HuH-7 (cell line): ENCODE measurements at regions not wholly inside any gene's neighbourhood (a gene's known extent, or its start where the extent isn't known, plus 50 kb on each side); places are given as distances from the start of the nearest gene placed in this dataset.

Source experiments
- DNase-seq: peaks from one replicate; pipeline ENCODE4 v3.0.0; 2011; ENCODE audit warnings: low spot score

- DNase-seq, result no peak
Measured at GRCh38 chr1:114227059-114227458, 73.4 kb upstream of the SYT6 start.

DNA sequence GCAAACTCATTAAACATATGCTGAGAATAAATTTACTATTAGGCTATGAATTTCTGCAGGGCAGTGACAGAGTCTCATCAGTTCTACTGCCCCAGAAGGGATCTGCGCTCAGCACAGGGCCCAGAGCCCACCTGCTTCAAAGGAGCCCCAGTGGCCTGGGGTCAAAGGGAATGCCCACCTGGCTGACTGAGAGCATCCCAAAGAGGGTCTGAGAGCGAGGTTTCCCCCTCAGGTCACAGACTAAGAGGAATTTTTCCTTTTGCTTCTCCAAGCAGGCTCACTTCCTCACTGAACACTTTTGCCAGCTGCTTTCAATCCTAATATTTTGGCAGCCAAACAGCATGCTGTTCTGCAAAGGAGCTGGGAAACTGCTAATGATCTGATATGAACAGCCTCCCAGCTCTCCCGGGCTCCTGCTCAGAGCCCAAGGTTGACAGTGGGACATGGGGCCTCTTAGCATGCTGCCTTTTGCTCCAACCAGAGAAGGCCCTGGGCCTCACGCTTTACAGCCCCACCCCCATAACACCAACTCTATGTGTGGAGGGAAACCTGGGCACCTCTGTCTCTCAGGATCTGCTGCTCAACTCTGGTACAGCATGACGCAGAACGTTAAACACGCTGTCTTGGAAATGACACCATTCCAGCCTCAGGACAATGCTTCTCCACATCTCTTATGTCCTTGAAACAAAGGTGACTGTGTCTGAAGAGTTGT is 70.7 kb upstream of the SYT6 start:
- no peak for DNase-seq

DNA sequence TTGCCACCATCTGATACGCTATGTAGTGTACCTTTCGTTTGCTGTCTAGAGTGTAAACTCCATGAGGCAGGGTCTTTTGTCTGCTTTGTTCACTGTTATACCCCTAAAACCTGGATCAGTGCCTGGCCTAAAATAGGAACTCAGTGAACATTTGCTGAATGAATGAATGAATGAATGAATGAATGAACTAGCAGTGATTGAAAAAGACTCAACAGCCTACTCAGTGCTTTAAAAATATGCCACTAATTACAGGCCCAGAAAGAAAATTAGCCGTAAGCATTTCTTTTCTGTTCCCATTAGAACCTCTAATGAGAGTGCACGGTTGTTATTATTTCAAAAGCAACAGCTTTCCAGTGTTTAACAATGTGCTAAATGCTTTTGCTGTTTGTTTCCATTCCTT is 69.3 kb upstream of the SYT6 start:
- no peak for DNase-seq

DNA sequence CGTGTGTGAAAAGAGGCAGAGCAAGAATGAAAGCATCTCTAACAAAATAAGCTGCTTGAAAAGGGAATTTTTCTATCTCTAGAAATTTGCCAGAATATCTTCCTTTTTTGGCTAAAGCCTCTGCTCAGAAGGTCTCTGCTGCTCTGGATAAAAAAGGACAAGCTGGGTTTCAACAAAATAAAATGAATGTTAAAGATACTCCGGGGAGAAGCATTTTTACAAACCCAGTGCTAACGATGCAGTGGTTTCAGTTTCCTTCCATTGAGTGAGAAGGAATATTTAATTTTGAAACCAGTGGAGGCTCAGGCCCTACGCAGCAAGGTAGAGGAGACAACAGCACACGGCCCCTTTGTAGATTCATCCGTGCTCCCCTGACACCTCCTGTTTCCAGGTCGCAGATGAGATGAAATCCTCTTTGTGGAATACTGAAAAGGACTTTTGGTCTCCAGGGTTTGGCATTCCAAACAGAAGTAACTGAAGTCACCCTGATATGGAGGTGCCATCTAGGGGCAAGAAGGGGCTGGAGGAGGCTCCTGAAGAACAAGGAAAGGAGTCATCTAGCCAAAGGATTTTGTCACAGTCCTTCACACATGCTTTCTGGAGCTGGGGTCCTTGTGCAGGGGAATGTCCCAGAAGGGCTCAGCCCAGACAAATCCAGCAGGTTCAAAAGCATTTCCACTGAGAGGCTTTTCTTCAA is 65.7 kb upstream of the SYT6 start:
- DNase-seq, result no peak

DNA sequence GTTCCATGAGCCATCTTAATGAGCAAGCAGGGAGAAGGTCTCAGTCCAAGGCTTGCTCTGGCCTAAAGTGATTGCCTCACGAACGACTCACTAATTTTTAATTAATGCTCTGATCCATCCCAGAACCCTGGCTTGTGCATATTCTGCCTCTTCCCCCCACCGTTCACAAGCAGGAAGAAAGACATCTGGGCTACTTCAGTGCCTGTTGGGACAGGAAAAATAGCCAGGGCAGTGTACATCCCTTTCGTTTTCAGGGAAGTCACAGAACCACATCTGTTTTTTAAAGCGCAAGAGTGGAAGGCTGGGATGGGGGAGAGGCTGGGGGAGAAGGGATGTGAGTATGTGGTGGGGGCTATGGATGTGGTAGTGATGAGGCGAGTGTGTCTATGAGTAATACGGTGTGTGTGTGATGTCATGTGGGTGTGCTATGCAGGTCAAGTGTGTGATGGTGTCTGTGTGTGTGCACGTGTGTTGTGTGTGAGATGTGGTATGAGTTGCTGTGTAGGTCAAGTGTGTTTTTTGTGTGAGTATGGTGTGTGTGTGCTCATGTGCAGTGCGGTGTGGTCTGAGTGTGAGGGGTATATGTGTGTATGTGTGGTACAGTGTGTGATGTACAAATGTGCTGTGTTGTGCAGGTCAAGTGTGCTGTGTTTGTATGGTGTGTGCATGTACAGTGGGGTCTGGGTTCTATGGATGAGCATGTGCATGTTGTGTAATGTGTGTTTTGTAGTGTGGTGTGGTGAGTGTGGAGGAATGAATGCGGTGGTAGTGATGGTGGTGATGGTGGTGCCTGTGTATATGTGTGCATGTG is 64.9 kb upstream of the SYT6 start:
- no peak for DNase-seq

- DNase-seq, result no peak
Measured at GRCh38 chr1:114216431-114217173, 62.9 kb upstream of the SYT6 start.

GRCh38 chr1:114215436-114215835 is 61.8 kb upstream of the SYT6 start:
- no peak for DNase-seq

GRCh38 chr1:114214016-114214415 is 60.3 kb upstream of the SYT6 start:
- DNase-seq, result no peak

- no peak for DNase-seq
Measured at GRCh38 chr1:114209971-114210370, 56.3 kb upstream of the SYT6 start.

DNA sequence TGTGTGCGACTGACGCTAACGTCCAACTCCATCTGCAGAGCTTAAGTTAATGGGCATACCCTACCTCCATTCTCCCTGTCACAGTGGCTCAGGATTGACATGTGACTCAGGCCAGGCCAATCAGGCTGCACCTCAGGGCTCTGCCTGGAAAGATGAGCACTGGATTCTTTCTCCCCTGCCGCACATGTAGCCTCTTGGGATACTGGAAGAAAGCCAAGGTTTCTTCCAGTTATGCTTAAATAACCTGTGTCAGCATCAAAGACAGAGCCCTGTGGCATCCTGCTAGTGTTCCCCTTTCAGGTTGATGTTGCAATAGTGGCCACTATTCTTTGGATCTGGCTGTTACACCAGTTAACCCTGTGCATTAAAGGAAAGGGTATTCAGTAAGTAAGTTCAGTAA is 55.0 kb upstream of the SYT6 start:
- no peak for DNase-seq

- no peak for DNase-seq
Measured at GRCh38 chr1:114208106-114208505, 54.4 kb upstream of the SYT6 start.

DNA sequence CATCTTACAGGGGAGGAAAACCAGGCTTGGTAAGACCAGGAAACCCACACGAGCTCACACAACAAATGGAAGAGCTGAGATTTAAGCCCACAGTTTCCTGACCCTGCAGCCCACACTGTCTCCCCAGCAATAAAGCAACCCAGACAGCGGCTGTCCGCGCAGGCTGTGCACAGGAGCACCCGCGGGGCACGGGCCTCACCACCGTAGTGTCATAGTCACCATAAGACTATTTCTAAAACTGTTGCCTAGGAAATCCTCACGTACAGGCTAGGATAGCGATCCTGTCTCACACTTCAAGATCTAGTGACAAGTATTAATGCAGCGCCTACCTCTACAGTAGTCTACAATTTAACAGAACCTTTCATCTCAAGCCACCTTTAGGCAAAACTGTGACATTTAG is 54.0 kb upstream of the SYT6 start:
- DNase-seq, result no peak

DNA sequence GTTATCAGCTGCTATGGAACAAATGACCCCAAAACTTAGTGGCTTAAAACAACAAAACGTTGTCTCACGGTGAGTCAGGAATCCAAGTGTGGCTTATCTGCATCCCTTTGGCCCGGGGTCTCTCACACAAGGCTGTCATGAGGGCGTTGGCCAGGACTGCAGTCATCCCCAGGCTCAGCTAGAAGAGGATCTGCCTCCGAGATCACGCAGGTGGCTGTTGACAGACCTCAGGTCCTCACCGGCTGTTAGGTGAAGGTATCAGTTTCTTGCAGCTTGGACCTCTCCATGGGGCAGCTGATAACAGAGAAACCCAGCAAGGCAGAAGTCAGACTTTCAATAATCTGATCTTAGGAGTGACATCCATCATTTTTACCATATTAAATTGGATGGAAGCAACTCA is 52.7 kb upstream of the SYT6 start:
- no peak for DNase-seq

- no peak for DNase-seq
Measured at GRCh38 chr1:114203595-114204128, 50.0 kb upstream of the SYT6 start.
